ENCODE measurements at regions not wholly inside any gene's neighbourhood (a gene's known extent, or its start where the extent isn't known, plus 50 kb on each side); places are given as distances from the start of the nearest gene placed in this dataset.

DNA sequence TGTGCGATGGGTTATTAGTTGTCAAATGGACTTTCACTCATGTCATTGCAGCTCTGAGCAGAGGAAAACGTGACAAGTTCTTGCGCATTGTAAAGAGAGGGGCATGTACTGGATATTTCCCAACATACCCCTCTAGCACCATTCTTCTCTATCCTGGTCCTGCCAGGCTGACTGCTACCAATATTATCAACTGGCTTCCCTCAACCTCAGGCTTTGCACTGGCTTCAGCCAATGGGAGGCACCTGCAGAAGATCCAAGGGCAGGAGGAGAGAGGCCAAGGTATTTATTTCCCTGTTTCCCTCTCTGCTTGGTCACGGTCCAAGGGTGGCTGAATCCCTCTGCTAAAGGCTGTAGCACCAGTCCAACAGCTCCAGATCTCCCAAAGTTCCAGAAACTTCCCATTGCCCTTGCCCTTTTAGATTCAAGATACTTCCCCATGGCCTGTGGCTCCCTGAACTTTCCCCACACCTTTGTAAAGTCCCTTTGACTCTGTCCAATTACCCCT, 175.6 kb upstream of the NECTIN1 start:
- DNase-seq, result no peak
- Mint-ChIP-seq H3K9me3 (ENCODE audit: low read depth) (no peaks in the 10 kb centered on the region), H3K4me1 (no peaks in the 10 kb centered on the region), H3K4me3 (no peak overlapping the region), H3K27ac (no peak overlapping the region), H3K36me3 (no peaks in the 10 kb centered on the region), H3K27me3 (peaks cover 7% of the 10 kb centered on the region)
- CTCF ChIA-PET, result no interaction called here
- no peak for ATAC-seq

DNA sequence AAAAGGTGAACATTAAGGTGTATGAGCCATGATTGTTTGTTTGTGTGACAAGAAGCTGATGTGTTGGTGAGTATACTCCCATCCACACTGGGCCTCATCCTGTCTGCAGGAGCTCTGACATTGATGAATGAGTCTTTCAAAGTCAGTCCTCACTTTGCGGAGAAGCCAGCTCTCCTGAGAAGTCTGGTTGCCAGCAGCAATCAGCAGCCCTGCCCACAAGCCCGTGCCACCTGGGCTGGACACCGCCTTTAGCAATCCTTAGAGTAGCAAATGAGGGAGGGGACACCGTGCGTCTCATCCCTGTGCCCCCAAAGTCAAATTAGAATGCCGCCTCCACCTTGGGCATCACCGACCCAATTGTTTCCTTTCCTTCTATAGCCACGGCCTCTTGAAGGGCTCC, 174.8 kb upstream of the NECTIN1 start:
- Mint-ChIP-seq H3K4me1 (no peaks in the 10 kb centered on the region), H3K4me3 (no peak overlapping the region), H3K27me3 (peaks cover 7% of the 10 kb centered on the region), H3K27ac (no peak overlapping the region), H3K36me3 (no peaks in the 10 kb centered on the region), H3K9me3 (ENCODE audit: low read depth) (no peaks in the 10 kb centered on the region)
- ATAC-seq (no peak), DNase-seq (no peak)
- CTCF ChIA-PET, result no interaction called here

DNA sequence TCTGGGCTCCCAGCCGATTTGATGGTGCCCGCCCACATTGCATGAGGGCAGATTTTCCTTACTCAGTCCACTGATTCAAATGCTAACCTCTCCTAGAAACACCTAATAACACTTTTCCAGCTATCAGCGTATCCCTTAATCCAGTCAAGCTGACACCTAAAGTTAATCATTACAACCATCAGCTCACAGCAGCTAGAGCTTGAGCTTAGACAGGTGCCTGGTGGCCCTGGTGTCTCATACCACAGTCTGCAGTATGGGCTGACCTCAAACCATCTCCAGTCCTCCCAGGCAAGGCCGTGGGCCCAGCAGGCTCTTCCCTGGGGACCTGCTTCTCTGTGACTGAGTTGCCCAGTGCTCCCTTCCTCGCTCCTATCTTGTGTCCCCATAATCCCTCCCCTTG, 174.4 kb upstream of the NECTIN1 start:
- H3K27me3 Mint-ChIP-seq, result peaks cover 11% of the 10 kb centered on the region
- no peaks in the 10 kb centered on the region for H3K4me1 Mint-ChIP-seq
- no peaks in the 10 kb centered on the region for H3K9me3 Mint-ChIP-seq (ENCODE audit: low read depth)
- DNase-seq (no peak), ATAC-seq (no peak)
- H3K27ac Mint-ChIP-seq, result no peak overlapping the region
- no peak overlapping the region for H3K4me3 Mint-ChIP-seq
- CTCF ChIA-PET, result no interaction called here
- H3K36me3 Mint-ChIP-seq, result no peaks in the 10 kb centered on the region

DNA sequence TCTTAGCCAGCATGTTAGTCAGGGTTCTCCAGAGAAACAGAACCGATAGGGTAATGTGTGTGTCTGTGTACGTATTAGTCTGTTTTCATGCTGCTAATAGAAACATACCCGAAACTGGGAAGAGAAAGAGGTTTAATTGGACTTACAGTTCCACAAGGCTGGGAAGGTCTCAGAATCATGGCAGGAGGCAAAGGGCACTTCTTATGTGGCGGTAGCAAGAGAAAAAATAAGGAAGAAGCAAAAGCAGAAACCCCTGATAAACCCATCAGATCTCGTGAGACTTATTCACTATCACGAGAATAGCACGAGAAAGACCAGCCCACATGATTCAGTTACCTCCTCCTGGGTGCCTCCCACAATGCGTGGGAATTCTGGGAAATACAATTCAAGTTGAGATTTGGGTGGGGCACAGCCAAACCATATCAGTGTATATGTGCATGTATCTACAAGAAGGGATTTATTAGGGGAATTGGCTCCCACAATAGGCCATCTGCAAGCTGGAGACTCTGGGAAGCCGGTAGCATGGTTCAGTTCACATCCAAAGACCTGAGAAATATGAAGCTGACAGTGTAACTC, 173.7 kb upstream of the NECTIN1 start:
- Mint-ChIP-seq H3K4me1 (no peaks in the 10 kb centered on the region), H3K27me3 (peaks cover 12% of the 10 kb centered on the region), H3K27ac (no peak overlapping the region), H3K36me3 (no peaks in the 10 kb centered on the region), H3K9me3 (ENCODE audit: low read depth) (no peaks in the 10 kb centered on the region), H3K4me3 (no peak overlapping the region)
- DNase-seq (no peak), ATAC-seq (no peak)
- CTCF ChIA-PET, result no interaction called here

DNA sequence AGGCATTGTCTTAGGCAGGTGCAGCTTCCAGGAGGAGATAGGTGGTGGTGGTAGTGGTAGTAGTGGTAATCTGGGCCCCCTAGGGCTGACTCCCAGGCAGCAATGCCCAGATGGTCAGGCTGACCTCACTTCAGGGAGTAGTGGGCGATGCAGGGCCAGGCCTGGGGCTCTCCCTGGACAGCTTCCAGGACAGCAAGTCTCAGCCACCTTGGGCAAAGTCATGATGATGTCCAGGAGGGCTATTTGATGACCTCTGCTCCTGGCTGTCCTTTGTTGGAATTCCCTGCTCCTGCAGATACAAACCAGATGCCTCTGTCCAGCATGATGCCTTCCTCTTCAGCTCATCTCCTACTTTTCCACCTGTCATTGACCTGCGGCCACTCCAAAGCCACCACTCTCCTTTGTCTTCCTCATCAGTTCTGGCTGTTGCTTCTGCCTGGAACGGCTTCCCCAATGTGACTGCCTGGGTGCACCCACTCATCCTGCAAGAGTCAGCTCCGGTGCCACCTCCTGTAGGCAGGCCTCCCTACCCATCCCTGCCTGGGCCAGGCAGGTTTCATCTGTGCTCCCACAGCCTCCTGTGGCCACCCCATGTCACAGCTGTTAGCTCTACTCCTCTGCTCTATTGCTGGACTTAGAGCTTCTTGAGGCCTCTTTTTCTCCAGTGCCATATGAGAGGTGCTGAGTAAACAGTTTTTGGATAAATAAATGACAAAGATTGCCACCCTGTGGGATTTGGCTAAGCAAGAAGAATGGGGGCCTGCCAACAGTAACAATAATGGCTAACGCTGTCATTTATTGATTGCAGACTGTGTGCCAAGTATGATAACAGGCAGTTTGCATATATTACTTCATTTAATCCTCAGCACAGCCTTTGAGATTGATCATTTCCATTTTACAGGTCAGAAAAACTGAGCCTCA, 172.9 kb upstream of the NECTIN1 start:
- Mint-ChIP-seq H3K36me3 (no peaks in the 10 kb centered on the region), H3K27me3 (peaks cover 14% of the 10 kb centered on the region), H3K4me1 (no peaks in the 10 kb centered on the region), H3K27ac (no peak overlapping the region), H3K4me3 (no peak overlapping the region), H3K9me3 (ENCODE audit: low read depth) (no peaks in the 10 kb centered on the region)
- DNase-seq, result no peak
- CTCF ChIA-PET, result no interaction called here
- no peak for ATAC-seq

DNA sequence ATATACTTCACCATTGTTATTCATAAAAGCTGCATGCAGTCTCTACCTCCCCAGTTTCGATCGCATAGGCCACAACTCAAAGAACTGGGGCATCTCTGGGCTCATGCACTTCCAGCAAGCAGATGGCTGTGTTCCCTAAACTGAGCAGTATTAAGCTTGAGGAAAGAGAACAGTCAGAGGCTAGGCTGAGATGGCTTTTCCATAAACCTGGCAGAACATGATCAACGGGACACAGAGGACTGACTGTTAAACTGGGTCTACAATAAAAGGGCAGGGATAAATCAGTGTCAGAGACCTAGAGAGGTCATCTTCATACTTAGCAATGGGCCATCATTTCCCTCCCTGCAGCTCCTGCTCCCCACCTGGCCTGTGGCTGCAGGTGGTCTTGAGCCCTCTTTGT, 171.0 kb upstream of the NECTIN1 start:
- Mint-ChIP-seq H3K4me3 (no peak overlapping the region), H3K9me3 (ENCODE audit: low read depth) (no peaks in the 10 kb centered on the region), H3K4me1 (peaks cover 5% of the 10 kb centered on the region), H3K27me3 (peaks cover 13% of the 10 kb centered on the region), H3K27ac (no peak overlapping the region), H3K36me3 (no peaks in the 10 kb centered on the region)
- DNase-seq, result no peak
- no peak for ATAC-seq
- CTCF ChIA-PET, result no interaction called here

DNA sequence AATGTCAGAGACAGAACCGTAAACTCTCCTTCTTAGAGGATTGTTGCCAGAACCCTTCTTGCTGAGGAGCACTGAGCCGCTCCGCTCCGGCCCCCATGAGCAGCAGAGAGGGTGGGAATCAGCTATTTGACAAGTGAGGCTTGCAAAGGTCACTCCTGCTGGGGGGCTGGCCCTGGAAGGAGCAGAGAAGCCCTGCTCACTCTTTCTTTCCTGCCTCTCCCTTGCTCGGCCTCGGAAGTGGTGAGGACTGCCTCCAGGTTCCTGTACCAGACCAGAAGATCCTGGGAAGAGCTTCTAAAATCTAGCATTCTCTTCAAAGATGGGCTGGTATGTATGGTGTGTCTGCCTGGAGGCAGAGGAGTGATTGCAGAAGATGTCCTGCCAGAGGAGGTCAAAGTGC, 168.6 kb upstream of the NECTIN1 start:
- Mint-ChIP-seq H3K4me1 (peaks cover 5% of the 10 kb centered on the region), H3K36me3 (no peaks in the 10 kb centered on the region), H3K27ac (no peak overlapping the region), H3K27me3 (peaks cover 10% of the 10 kb centered on the region), H3K4me3 (no peak overlapping the region), H3K9me3 (ENCODE audit: low read depth) (no peaks in the 10 kb centered on the region)
- ATAC-seq (no peak), DNase-seq (no peak)
- CTCF ChIA-PET, result no interaction called here

DNA sequence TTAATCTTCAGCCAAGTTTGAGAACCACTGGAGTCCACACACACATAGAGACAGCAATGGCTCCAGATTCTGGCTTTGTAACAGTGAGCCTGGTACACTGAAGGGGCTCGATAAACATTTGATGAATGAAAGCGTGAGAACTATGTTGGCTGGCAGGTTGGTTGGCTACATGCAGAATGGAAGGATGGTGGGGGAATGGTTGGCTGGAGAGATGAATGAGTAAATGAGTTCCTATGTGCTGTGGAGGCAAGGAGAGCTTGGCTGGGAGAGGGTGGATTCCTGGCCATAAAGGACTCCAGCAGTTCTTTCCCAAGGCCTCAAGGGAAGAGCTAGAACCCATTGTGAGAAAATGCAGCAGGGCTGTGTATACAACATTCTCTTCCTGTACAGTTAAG, 168.0 kb upstream of the NECTIN1 start:
- CTCF ChIA-PET, result no interaction called here
- peaks cover 5% of the 10 kb centered on the region for H3K4me1 Mint-ChIP-seq
- H3K36me3 Mint-ChIP-seq, result no peaks in the 10 kb centered on the region
- H3K27ac Mint-ChIP-seq, result no peak overlapping the region
- no peak overlapping the region for H3K4me3 Mint-ChIP-seq
- H3K27me3 Mint-ChIP-seq, result peaks cover 9% of the 10 kb centered on the region
- no peak for DNase-seq
- H3K9me3 Mint-ChIP-seq (ENCODE audit: low read depth), result no peaks in the 10 kb centered on the region
- no peak for ATAC-seq

DNA sequence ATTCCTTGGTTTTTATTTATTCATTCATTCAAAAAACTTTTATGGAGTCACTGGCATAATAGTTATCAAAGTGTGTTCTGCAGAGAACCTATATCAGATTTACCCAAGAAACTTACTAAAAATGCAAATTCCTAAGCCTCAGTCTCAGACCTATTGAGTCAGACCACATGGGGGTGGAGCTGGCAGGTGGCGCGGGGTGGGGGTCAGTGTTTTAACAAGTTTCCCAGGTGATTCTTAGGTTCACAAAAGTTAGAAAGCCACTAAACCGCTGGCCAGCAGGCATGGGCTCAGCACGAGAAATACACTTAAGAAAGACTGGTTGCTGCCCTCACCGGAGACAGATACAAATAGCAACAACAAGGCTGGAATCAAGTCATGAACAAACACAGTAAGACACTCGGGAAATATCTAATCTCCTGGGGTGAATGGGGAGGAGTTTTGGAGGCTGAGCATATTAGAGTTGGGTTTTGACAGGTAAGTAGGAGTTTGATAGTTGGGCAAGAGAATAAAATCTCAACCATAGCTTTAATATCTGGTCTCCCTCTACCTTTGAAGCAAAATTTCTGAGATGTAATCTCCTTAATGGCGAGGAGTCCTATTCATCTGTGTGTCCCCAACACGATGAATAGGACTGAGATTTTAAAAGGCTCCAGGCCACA, 167.5 kb upstream of the NECTIN1 start:
- H3K36me3 Mint-ChIP-seq, result no peaks in the 10 kb centered on the region
- H3K4me3 Mint-ChIP-seq, result no peak overlapping the region
- ATAC-seq (no peak), DNase-seq (no peak)
- H3K27me3 Mint-ChIP-seq, result peaks cover 9% of the 10 kb centered on the region
- CTCF ChIA-PET, result no interaction called here
- no peak overlapping the region for H3K27ac Mint-ChIP-seq
- peaks cover 5% of the 10 kb centered on the region for H3K4me1 Mint-ChIP-seq
- H3K9me3 Mint-ChIP-seq (ENCODE audit: low read depth), result no peaks in the 10 kb centered on the region

DNA sequence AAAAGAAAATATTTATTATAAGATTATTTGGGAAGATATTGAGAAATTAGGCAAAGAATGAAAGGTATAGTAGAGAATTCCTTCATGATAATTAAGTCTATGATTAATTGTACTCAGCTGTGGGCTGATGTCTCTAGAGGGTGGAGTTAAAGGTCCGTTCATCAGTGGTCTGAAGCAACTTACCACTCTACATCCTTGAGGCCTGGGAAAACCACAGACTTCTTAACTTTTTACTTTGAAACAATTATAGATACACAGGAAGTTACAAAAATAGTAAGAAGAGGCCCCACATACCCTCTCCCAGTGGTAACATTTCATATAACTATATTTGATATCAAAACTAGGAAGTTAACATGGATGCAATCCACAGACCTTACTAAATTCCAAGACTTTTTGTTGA, 167.0 kb upstream of the NECTIN1 start:
- H3K9me3 Mint-ChIP-seq (ENCODE audit: low read depth), result no peaks in the 10 kb centered on the region
- H3K27ac Mint-ChIP-seq, result no peak overlapping the region
- peaks cover 5% of the 10 kb centered on the region for H3K4me1 Mint-ChIP-seq
- CTCF ChIA-PET, result no interaction called here
- H3K36me3 Mint-ChIP-seq, result no peaks in the 10 kb centered on the region
- peaks cover 12% of the 10 kb centered on the region for H3K27me3 Mint-ChIP-seq
- no peak overlapping the region for H3K4me3 Mint-ChIP-seq
- no peak for DNase-seq
- no peak for ATAC-seq

DNA sequence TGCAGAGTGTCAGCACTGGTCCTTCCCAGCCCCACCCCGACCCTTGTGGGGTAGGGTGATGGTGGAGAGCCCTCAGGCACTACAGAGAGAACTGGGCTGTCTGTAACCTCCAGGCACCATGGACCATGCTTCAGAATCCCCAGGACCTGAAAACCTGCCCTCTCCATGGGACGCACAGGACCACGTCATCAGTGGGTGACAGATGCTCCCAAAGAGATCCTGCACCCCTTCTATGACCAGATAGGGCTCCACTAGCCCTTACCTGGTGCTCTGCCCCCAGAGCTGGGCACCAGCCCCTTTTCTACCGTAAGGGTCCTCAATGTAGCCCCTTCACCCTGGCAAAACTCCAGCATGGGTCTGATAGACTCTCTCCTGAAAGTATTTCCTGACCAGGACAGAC, 165.9 kb upstream of the NECTIN1 start:
- Mint-ChIP-seq H3K36me3 (no peaks in the 10 kb centered on the region), H3K4me1 (peaks cover 5% of the 10 kb centered on the region), H3K27me3 (peaks cover 13% of the 10 kb centered on the region), H3K4me3 (no peak overlapping the region), H3K9me3 (ENCODE audit: low read depth) (no peaks in the 10 kb centered on the region), H3K27ac (no peak overlapping the region)
- ATAC-seq (no peak), DNase-seq (no peak)
- CTCF ChIA-PET, result no interaction called here

DNA sequence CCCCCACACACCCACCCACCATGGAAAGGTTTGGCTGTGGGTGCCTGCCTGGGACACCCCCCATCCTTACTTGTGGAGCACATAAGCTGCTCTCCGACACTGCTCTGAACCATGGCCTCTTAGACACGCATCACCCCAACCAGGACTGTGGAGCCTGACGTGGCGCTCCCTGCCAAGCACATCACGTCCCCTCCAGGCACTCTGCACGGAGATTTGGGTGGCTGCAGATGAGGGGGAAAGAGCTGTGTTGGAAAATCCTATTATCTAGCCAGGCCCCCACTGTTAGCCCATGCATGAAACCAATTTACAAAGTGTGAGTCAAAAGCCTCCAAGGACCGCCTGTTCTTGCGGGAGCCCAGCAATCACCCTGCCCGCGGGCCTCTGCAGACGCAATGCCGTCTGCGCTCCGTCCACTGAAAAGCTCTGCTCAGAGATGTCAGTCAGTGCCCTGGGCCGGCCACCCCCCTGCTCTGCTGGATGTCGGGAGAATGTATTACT, 163.4 kb upstream of the NECTIN1 start:
- Mint-ChIP-seq H3K4me3 (no peak overlapping the region), H3K27me3 (peaks cover 6% of the 10 kb centered on the region), H3K4me1 (peaks cover 5% of the 10 kb centered on the region), H3K9me3 (ENCODE audit: low read depth) (no peaks in the 10 kb centered on the region), H3K36me3 (no peaks in the 10 kb centered on the region), H3K27ac (no peak overlapping the region)
- DNase-seq (no peak), ATAC-seq (no peak)
- CTCF ChIA-PET, result no interaction called here

DNA sequence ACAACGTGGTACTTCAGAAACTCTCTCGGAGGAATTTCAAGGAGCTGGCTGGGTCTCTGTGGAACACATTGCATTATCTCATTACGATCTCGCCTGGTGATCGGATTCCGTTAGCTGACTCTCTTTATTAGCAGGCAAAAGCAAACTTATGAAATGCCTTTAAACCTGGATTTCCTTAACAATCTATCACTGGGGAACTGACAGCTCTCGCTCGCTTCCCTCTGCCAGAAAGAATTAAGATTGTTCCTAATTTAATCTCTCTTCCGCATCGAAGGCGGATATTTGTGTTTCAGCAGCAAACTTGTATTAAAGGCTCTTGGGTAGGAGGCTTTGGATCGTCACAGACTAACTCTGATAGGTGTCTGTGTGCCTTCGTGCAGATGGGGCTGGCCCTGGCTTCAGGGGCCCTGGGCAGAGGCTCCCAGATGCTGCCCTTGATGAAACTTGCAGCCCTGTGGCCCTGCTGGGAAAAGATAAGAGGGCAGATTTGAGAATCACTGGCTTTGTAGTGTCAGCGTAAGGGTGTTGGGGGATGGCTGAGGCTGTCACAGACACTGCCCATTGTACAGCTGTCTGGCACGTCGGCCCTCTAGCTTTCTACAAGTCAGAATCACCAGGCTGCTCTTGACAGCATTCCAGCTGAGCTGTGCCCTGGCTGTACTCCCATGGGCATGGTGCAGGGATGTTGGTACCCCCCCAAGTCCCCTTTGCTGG, 162.2 kb upstream of the NECTIN1 start:
- no peaks in the 10 kb centered on the region for H3K36me3 Mint-ChIP-seq
- peaks cover under 1% of the 10 kb centered on the region for H3K4me1 Mint-ChIP-seq
- CTCF ChIA-PET, result no interaction called here
- H3K27ac Mint-ChIP-seq, result no peak overlapping the region
- DNase-seq, result no peak
- no peaks in the 10 kb centered on the region for H3K9me3 Mint-ChIP-seq (ENCODE audit: low read depth)
- H3K4me3 Mint-ChIP-seq, result no peak overlapping the region
- peaks cover 6% of the 10 kb centered on the region for H3K27me3 Mint-ChIP-seq
- ATAC-seq, result no peak

Measured in activated CD8-positive, alpha-beta memory T cell treated with anti-CD3 and anti-CD28 coated beads, Interleukin-2, amount 10 ng/mL, durations not matched to agents 7 days and 5 days (primary cell).